GM21825 (cell line): ENCODE measurements at regions not wholly inside any gene's neighbourhood (a gene's known extent, or its start where the extent isn't known, plus 50 kb on each side); places are given as distances from the start of the nearest gene placed in this dataset.
"Not testable (repeated sequence)": the region's sequence is repeated elsewhere in the genome, so short reads cannot be mapped to it uniquely, and the experiment has no call there.

ENCODE experiments used
- ATAC-seq: cut with Tn5 transposase; IDR thresholded peaks from one replicate; pipeline ENCODE4 v1.9.1; 2021; ENCODE audit warnings: mild to moderate bottlenecking, moderate library complexity; ENCODE audit not compliant: unreplicated experiment

- ATAC-seq = peak; percentile 72
These were observed 1111.8 kb downstream of the TAF11L14 start for GRCh38 chr5:18745988-18746615.

DNA sequence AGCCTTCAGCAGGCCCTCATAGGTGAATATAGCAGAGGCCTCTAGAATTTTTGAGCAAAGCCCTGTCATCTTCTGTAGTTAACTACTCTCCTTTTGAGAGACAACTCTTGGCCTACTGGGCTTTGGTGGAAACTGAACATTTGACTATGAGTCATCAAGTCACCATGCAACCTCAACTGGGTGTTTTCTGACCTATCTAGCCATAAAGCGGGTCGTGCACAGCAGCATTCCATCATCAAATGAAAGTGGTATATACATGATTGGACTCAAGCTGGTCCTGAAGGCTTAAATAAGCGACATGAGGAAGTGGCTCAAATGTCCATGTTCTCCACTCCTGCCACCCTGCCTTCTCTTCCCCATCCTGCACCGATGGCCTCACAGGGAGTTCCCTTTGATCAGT, 1115.5 kb downstream of the TAF11L14 start:
- no peak for ATAC-seq

GRCh38 chr5:18752317-18752716, 1118.1 kb downstream of the TAF11L14 start:
- ATAC-seq = no peak

DNA sequence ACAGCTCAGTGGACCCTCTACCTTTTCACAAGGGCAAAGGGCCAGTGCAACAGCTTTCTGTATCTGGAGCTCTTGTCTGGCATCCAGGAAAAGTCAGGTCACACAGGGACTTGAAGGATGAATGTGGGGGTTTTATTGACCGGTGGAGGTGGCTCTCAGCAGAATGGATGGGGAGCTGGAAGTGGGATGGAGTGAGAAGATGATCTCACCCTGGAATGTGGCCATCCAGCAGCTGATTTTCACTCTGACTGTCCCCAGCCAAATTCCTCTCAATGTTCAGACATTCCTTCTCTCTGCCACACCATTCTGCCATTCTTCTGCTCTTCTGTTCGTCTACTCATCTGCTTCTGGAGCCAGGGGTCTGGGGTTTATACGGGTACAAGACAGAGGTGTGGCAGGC, 1119.9 kb downstream of the TAF11L14 start:
- no peak for ATAC-seq

GRCh38 chr5:18761801-18762200, 1127.5 kb downstream of the TAF11L14 start:
- ATAC-seq = no peak

DNA sequence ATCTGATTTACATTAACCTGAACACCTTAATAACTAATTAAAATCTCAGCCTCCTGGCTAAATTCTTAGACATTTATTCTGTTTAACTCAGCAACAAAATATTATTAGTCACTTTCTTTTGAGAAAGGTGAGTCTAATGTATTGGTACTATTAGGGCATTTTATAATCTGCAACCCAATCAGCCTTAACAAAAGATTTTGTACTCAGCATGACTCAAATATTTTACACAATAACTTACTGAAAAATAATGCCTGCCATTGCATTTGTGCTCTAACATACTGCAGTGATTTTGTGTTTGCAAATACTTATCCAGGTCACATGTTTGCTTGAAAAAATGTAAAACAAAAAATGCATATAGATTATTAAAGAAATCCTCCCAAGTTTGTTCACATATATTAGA, 1129.9 kb downstream of the TAF11L14 start:
- ATAC-seq = no peak

DNA sequence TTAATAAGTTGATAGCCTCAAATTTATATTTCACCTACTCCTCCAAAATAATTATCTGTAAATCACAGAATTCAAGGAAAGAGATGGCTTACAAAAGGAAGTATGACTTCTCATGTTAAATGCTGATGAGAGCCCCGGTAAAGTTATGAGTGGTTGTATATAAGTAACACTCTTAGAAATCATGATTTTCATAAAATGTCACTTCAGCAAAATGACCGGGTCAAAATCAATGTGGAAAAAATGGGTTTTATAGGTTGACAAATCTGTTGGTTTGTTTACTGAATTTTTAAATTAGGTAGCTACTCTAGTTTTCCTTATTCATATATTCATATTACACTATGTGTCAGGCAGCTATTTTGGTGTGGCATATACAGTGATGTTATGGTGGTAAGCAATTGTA, 1131.0 kb downstream of the TAF11L14 start:
- ATAC-seq = no peak

DNA sequence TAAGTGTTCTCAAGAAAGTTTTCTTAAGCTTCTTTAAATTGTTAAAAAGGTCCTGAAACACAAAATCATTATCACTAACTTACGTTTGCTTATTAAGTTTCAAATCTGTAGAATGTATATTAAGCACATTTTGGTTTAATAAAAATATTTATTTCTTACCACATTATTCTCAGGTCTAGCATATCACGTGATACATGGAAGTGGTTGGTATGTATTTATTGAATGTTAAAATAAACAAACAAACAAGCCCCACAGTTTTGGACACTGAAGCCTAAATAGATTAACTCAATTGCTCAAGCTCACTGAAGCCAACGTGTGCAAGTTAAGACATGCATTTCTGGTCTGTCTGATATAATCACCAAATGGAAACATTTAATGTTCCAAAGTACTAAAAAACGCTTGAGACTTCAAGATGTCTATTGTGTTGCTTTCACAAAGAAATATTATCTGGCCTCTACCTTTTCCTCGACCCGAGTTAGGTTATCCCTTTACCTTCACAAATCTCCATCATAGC, 1136.9 kb downstream of the TAF11L14 start:
- ATAC-seq = no peak

GRCh38 chr5:18772475-18772874, 1138.2 kb downstream of the TAF11L14 start:
- ATAC-seq = no peak

- no peak for ATAC-seq
These were observed 1144.0 kb downstream of the TAF11L14 start for GRCh38 chr5:18778225-18778624.

DNA sequence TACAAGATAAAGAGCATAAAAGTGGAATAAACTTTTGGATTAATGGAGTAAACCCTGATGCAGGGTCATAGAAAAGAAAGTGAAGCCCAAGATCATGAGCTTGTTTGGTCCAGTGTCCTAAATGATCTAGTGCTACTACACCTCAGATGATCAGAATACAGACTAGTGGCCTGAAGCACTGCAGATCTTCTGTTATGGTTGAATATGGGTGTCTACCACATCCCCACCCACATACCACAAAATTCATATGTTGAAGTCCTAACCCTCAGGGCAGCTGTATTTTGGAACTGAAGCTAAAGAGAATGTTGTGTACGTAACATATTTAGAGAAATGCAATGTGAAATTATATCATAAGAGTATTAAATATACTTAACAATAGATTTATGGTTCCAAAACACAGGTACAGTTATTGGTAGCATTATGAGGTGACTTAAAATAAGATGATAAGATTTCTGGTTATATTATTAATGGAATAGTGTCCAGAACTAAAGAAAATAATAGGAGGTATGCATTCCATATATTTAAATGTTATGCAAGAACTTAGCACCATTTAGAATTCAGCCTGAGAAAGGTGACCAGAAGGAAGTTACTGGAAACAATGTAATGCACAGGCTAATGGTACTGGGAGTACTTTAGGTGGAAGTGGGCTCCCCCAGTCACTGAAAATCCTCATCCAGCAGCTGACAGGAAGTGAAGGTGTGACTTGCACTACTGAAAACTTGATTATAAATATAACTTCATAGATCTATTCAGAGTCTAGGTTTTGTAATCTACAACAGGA, 1155.1 kb downstream of the TAF11L14 start:
- no peak for ATAC-seq

GRCh38 chr5:18792145-18792544, 1157.9 kb downstream of the TAF11L14 start:
- ATAC-seq = no peak

DNA sequence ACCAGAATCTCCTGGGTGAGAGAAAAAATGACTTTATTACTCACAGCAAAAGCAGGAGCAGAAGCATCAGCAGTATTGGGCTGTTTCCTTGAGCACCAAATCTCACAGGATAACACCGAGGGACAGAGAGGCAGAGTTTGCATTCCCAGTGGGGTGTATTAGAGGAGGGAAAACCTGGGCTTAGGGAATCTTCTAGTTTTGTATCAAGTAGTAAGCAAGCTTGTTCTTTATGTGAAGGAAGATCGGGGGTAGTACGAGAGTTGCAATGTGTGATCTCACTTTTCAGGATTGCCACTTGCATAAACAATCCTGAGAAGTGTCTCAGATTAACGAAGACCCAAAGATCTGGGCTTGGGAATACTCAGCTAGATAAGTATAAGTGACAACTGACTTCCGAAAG, 1163.0 kb downstream of the TAF11L14 start:
- no peak for ATAC-seq

DNA sequence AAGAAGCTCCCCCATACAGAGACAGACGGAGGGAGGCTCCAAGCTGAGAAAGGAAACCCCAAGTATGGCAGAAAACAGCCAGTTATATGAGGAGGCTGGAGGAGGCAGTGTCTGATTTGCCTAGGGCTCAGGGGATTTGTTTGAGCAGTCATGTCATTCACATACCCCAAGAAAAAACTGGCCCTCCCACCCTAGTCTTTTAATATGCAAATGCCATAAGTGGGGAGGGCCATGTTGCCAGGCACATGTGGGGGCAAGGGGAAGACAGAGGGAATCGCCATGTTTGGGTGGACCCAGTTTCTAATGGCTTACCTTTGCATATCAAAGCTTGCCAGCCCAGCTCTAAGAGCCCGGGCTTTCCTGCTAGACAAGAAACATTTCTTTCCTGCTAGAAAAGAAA, 1163.8 kb downstream of the TAF11L14 start:
- no peak for ATAC-seq

GRCh38 chr5:18799482-18800128, 1165.3 kb downstream of the TAF11L14 start:
- no peak for ATAC-seq

DNA sequence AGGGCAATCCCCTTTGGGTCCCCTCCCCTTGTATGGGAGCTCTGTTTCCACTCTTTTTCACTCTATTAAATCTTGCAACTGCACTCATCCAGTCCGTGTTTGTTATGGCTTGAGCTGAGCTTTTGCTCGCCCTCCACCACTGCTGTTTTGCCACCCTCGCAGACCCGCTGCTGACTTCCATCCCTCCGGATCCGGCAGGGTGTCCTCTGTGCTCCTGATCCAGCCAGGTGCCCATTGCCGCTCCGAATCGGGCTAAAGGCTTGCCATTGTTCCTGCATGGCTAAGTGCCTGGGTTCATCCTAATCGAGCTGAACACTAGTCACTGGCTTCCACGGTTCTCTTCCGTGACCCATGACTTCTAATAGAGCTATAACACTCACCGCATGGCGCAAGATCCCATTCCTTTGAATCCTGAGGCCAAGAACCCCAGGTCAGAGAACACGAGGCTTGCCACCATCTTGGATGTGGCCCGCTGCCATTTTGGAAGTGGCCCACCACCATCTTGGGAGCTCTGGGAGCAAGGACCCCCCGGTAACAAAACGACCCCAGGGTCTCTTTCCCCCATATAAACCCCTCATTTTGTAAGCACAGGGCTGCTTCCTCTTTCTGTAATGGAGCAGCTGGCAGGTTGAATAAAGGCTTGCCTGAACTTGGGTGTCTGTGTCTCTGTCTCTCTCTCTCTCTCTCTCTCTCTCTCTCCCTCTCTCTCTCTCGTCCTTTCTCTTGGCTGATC, 1166.2 kb downstream of the TAF11L14 start:
- ATAC-seq = no peak

DNA sequence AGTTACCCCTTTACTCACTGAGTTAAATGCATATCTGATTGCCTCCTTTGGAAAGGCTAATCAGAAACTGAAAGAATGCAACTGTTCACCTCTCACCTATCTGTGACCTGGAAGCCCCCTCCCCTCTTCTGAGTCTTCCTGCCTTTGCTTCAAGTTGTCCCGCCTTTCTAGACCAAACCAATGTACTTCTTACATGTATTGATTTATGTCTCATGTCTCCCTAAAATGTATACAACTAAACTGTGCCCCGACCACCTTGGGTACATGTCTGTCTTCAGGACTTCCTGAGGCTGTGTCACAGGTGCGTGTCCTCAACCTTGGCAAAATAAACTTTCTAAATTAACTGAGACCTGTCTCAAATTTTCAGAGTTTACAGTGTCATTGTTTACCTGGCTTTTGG, 1167.2 kb downstream of the TAF11L14 start:
- ATAC-seq = not testable (repeated sequence)

- no peak for ATAC-seq
These were observed 1168.1 kb downstream of the TAF11L14 start for GRCh38 chr5:18802336-18802735.

DNA sequence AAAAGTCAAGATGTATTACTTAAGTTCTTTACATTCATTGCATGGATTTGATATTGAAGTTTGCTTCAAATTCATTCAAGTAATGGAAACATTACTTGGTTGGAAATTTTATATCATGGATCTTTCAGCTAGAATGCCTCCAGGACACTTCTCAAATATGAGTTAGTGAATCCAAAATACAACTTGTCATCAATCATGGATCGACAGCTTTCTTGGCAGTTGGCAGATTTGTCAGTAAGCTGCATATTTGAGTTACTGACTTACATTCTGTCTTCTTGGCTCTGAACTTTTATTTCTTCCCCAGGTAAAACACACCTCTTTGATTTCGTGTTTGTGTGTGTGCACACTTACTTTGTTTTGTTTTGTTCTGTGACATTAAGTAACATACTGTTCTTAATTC, 1171.1 kb downstream of the TAF11L14 start:
- no peak for ATAC-seq

DNA sequence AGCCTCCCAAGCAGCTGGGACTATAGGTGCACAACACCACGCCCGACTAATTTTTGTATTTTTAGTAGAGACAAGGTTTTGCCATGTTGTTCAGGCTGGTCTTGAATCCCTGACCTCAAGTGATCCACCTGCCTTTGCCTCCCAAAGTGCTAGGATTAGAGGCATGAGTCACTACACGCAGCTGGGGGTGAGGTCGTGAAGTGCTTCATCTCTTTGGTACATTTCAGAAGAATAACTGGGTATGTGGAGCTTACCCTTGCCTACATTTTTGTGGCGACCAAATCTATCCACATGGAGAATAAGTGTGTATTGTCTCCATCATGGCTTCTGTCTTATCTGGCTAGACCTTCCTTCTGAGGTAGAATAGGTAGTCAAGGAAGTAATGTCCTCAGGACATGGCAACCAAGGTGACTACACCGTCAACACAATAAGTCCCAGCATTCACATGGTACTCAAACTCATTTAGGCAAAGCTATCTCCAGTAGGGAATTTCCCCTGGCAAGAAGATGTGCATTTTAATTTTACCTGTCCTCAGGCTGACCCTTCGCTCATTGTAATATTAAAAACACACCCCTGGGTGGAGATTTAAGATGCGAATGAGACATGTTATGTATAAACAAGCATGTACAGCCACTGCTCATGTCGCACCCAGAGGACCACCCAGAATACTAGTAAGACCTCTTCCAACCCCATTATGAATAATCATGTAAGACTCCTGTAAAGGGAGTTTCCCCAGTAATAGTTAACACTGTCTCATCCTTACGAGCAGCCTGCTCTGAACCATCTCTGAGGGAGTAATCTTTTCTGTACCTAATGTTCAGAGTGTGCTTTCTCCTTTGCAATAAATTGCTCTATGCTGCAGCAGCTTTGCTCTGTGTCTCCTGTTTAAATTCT, 1173.2 kb downstream of the TAF11L14 start:
- ATAC-seq = no peak
